OCI-LY1 (cell line): ENCODE measurements at regions not wholly inside any gene's neighbourhood (a gene's known extent, or its start where the extent isn't known, plus 50 kb on each side); places are given as distances from the start of the nearest gene placed in this dataset.

Experiments
- EZH2 ChIP-seq: fragments of 200-600 bp; sonication (generic), shearing (Covaris generic); IDR thresholded peaks from 2 replicates; pipeline ENCODE4 v1.8.0; 2017; ENCODE audit warnings: borderline replicate concordance, mixed run types, mild to moderate bottlenecking, antibody characterized with exemption, low read length, moderate library complexity, mixed read lengths
- TF ChIP-seq, protein P1 (sequence below): fragments of 200-600 bp; sonication (generic), shearing (Covaris generic); IDR thresholded peaks from 2 replicates; pipeline ENCODE4 v1.5.1; 2017; ENCODE audit warnings: mild to moderate bottlenecking, antibody characterized with exemption, low read length, moderate library complexity, mixed read lengths

DNA sequence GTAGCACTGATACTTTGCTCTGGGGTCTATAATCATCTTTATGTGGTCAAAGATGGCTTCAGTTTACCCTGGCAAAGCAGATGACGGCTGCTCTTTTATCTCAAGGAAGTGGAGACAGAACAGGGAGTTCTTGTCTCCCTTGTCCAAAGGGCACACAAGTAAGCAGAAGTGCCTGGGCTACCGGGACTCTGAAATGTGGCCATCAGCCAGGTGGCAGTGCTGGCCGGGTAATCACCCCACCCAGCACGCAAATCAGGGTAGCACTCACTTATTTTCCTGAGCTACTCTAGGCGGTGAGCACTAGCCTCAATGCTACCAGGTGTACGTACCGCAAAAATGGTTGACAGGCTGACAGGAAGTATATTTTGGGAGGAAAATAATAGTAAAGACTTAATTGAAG lies 119.7 kb upstream of the ETAA1 start:
- TF ChIP-seq, protein P1, sequence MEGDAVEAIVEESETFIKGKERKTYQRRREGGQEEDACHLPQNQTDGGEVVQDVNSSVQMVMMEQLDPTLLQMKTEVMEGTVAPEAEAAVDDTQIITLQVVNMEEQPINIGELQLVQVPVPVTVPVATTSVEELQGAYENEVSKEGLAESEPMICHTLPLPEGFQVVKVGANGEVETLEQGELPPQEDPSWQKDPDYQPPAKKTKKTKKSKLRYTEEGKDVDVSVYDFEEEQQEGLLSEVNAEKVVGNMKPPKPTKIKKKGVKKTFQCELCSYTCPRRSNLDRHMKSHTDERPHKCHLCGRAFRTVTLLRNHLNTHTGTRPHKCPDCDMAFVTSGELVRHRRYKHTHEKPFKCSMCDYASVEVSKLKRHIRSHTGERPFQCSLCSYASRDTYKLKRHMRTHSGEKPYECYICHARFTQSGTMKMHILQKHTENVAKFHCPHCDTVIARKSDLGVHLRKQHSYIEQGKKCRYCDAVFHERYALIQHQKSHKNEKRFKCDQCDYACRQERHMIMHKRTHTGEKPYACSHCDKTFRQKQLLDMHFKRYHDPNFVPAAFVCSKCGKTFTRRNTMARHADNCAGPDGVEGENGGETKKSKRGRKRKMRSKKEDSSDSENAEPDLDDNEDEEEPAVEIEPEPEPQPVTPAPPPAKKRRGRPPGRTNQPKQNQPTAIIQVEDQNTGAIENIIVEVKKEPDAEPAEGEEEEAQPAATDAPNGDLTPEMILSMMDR, result no peak
- no peak for TF ChIP-seq EZH2
